ENCODE measurements at regions not wholly inside any gene's neighbourhood (a gene's known extent, or its start where the extent isn't known, plus 50 kb on each side); places are given as distances from the start of the nearest gene placed in this dataset.

DNA sequence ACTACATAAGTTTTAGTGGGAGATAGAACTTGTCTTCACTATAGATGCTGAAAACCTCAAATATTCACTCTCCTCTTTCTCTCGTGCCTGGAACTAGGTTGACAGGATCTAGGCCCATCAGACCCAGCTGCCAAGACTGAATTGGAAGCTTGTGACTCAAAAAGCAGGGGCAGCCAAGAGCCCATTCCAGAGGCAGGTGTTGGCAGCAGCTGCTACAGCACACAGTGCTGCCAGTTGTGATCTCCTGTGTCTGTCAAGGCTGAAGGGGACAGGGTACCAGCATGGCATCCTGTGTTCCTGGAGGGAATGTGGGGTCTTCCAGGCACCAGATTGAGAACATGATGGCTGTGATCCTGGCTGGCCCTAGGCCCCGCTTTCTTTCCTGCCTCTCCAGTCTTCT is 92.5 kb upstream of the MB21D2 start:
- H3K4me2 ChIP-seq (ENCODE audit: insufficient read depth, low read length) = no peak overlapping the region
- no peak for DNase-seq (ENCODE audit: insufficient read length, low spot score, missing footprints)

DNA sequence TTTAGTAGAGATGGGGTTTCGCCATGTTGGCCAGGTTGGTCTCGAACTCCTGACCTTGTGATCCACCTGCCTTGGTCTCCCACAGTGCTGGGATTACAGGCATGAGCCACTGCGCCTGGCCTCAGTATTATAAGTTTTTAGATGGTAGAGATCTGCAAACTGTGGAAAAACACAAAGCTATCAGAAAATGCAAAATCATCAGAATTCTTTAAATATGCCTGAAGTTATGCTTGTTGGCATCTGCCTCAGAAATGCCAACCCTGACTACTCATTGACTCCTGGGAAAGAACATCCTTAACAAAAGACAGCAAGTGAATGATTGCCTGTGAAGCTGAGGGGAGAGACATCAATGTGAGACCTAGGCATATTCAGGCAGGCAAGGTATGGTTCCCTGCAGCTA is 94.3 kb upstream of the MB21D2 start:
- no peak for DNase-seq (ENCODE audit: insufficient read length, low spot score, missing footprints)
- H3K4me1 ChIP-seq (ENCODE audit: insufficient read depth, low read length) = no peaks in the 10 kb centered on the region

More for the DNA sequence above, 92.5 kb upstream of the MB21D2 start:
- TF ChIP-seq CTCF (IDR thresholded peaks at IDR 0.05; ENCODE audit: extremely low read depth, low read depth, low read length) = no peak
- Histone ChIP-seq H3K4me3 (ENCODE audit: insufficient read depth, low read length) (no peak overlapping the region), H3K27me3 (ENCODE audit: insufficient read depth, low read length) (no peaks in the 10 kb centered on the region), H3K36me3 (ENCODE audit: insufficient read depth, low read length) (no peaks in the 10 kb centered on the region), H3K79me2 (ENCODE audit: insufficient read depth, low read length) (no peaks in the 10 kb centered on the region), H2AFZ (ENCODE audit: low read length) (no peak overlapping the region), H3K9me3 (ENCODE audit: low read depth, low read length) (peaks cover 2% of the 10 kb centered on the region), H3K4me1 (ENCODE audit: insufficient read depth, low read length) (no peaks in the 10 kb centered on the region), H4K20me1 (ENCODE audit: insufficient read depth, low read length) (no peaks in the 10 kb centered on the region), H3K27ac (ENCODE audit: low read depth, low read length) (no peak overlapping the region)

GRCh38 chr3:193014902-193015301 is 97.2 kb upstream of the MB21D2 start:
- no peak for TF ChIP-seq CTCF (IDR thresholded peaks at IDR 0.05; ENCODE audit: extremely low read depth, low read depth, low read length)

More for the DNA sequence above, 94.3 kb upstream of the MB21D2 start:
- Histone ChIP-seq H3K27me3 (ENCODE audit: insufficient read depth, low read length) (no peaks in the 10 kb centered on the region), H4K20me1 (ENCODE audit: insufficient read depth, low read length) (no peaks in the 10 kb centered on the region), H3K4me3 (ENCODE audit: insufficient read depth, low read length) (no peak overlapping the region), H3K36me3 (ENCODE audit: insufficient read depth, low read length) (no peaks in the 10 kb centered on the region), H2AFZ (ENCODE audit: low read length) (no peak overlapping the region), H3K4me2 (ENCODE audit: insufficient read depth, low read length) (no peak overlapping the region), H3K27ac (ENCODE audit: low read depth, low read length) (no peak overlapping the region), H3K79me2 (ENCODE audit: insufficient read depth, low read length) (no peaks in the 10 kb centered on the region), H3K9me3 (ENCODE audit: low read depth, low read length) (peaks cover 2% of the 10 kb centered on the region)
- TF ChIP-seq CTCF (IDR thresholded peaks at IDR 0.05; ENCODE audit: extremely low read depth, low read depth, low read length) = no peak

DNA sequence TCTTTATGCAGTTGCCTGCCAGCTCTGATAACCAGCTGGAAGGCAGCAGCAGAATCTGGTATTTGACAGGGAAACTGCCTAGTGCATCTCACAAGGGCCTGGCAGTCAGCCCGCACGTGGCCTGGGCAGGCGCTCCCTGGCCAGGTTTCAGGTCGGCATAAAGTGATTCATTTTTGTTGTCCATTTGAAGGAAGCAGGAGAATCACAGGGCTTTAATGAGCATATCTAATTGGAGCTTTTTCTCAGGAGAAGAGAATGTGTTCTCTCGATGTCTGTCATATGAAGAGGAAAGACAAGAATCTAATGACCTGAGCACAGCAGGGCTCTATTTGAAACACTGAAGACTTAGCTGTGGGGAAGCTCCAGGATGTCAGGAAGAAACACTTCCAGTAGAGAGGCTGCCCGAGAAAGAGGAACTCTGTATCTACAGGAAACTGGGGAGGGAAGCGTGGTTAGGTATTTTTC is 98.8 kb upstream of the MB21D2 start:
- Histone ChIP-seq H3K36me3 (ENCODE audit: insufficient read depth, low read length) (no peaks in the 10 kb centered on the region), H3K79me2 (ENCODE audit: insufficient read depth, low read length) (no peaks in the 10 kb centered on the region), H3K4me3 (ENCODE audit: insufficient read depth, low read length) (no peak overlapping the region), H3K4me2 (ENCODE audit: insufficient read depth, low read length) (no peak overlapping the region), H3K9me3 (ENCODE audit: low read depth, low read length) (peaks cover 2% of the 10 kb centered on the region), H3K27me3 (ENCODE audit: insufficient read depth, low read length) (no peaks in the 10 kb centered on the region), H3K4me1 (ENCODE audit: insufficient read depth, low read length) (no peaks in the 10 kb centered on the region), H3K27ac (ENCODE audit: low read depth, low read length) (no peak overlapping the region), H4K20me1 (ENCODE audit: insufficient read depth, low read length) (no peaks in the 10 kb centered on the region), H2AFZ (ENCODE audit: low read length) (no peak overlapping the region)
- no peak for DNase-seq (ENCODE audit: insufficient read length, low spot score, missing footprints)
- no peak for TF ChIP-seq CTCF (IDR thresholded peaks at IDR 0.05; ENCODE audit: extremely low read depth, low read depth, low read length)

More at GRCh38 chr3:193014902-193015301, 97.2 kb upstream of the MB21D2 start:
- H3K36me3 ChIP-seq (ENCODE audit: insufficient read depth, low read length) = no peaks in the 10 kb centered on the region
- no peaks in the 10 kb centered on the region for H4K20me1 ChIP-seq (ENCODE audit: insufficient read depth, low read length)
- DNase-seq (ENCODE audit: insufficient read length, low spot score, missing footprints) = no peak
- H3K79me2 ChIP-seq (ENCODE audit: insufficient read depth, low read length) = no peaks in the 10 kb centered on the region
- H3K4me1 ChIP-seq (ENCODE audit: insufficient read depth, low read length) = no peaks in the 10 kb centered on the region
- H3K4me3 ChIP-seq (ENCODE audit: insufficient read depth, low read length) = no peak overlapping the region
- no peak overlapping the region for H2AFZ ChIP-seq (ENCODE audit: low read length)
- H3K4me2 ChIP-seq (ENCODE audit: insufficient read depth, low read length) = no peak overlapping the region
- no peaks in the 10 kb centered on the region for H3K27me3 ChIP-seq (ENCODE audit: insufficient read depth, low read length)
- peaks cover 2% of the 10 kb centered on the region for H3K9me3 ChIP-seq (ENCODE audit: low read depth, low read length)
- no peak overlapping the region for H3K27ac ChIP-seq (ENCODE audit: low read depth, low read length)

Data from osteoblast (primary cell).